ENCODE measurements at regions not wholly inside any gene's neighbourhood (a gene's known extent, or its start where the extent isn't known, plus 50 kb on each side); places are given as distances from the start of the nearest gene placed in this dataset.

GRCh38 chr2:150309311-150310080 is 178.0 kb downstream of the RND3 start:
- H3K27me3 Mint-ChIP-seq (ENCODE audit: unreplicated experiment), result peaks cover 6% of the 10 kb centered on the region
- no peak for DNase-seq (ENCODE audit: low spot score)
- peaks cover 3% of the 10 kb centered on the region for H3K9me3 Mint-ChIP-seq (ENCODE audit: unreplicated experiment)
- H3K36me3 Mint-ChIP-seq (ENCODE audit: low read depth, unreplicated experiment), result no peaks in the 10 kb centered on the region
- no peak overlapping the region for H3K27ac Mint-ChIP-seq (ENCODE audit: unreplicated experiment)
- no peaks in the 10 kb centered on the region for H3K4me1 Mint-ChIP-seq (ENCODE audit: unreplicated experiment)
- TF ChIP-seq, protein P1, sequence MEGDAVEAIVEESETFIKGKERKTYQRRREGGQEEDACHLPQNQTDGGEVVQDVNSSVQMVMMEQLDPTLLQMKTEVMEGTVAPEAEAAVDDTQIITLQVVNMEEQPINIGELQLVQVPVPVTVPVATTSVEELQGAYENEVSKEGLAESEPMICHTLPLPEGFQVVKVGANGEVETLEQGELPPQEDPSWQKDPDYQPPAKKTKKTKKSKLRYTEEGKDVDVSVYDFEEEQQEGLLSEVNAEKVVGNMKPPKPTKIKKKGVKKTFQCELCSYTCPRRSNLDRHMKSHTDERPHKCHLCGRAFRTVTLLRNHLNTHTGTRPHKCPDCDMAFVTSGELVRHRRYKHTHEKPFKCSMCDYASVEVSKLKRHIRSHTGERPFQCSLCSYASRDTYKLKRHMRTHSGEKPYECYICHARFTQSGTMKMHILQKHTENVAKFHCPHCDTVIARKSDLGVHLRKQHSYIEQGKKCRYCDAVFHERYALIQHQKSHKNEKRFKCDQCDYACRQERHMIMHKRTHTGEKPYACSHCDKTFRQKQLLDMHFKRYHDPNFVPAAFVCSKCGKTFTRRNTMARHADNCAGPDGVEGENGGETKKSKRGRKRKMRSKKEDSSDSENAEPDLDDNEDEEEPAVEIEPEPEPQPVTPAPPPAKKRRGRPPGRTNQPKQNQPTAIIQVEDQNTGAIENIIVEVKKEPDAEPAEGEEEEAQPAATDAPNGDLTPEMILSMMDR (IDR thresholded peaks at IDR 0.05; ENCODE audit: unreplicated experiment), result no peak
- H3K4me3 Mint-ChIP-seq (ENCODE audit: unreplicated experiment), result no peak overlapping the region

DNA sequence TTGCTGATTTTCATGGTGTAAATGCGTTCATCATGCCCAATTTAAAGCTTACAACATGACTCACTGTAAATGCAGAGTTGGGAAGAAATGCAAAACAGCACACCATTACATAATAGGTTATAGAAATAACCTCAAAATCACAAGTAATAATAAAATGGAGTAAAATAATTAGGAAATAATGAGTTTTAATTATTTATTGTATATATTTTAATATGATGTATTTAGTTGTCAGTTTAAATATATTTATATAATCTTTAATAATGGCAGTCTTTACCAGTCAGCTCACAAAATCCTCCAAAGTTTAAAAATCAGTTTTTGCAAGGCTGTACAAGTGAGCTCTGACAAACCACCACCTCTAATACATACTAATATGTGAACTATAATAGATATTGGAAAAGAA is 180.2 kb downstream of the RND3 start:
- H3K27ac Mint-ChIP-seq (ENCODE audit: unreplicated experiment), result no peak overlapping the region
- TF ChIP-seq, protein P1 (IDR thresholded peaks at IDR 0.05; ENCODE audit: unreplicated experiment), result no peak
- no peak overlapping the region for H3K4me3 Mint-ChIP-seq (ENCODE audit: unreplicated experiment)
- DNase-seq (ENCODE audit: low spot score), result no peak
- H3K27me3 Mint-ChIP-seq (ENCODE audit: unreplicated experiment), result peaks cover 6% of the 10 kb centered on the region
- H3K9me3 Mint-ChIP-seq (ENCODE audit: unreplicated experiment), result peaks cover 4% of the 10 kb centered on the region
- peaks cover 3% of the 10 kb centered on the region for H3K36me3 Mint-ChIP-seq (ENCODE audit: low read depth, unreplicated experiment)
- H3K4me1 Mint-ChIP-seq (ENCODE audit: unreplicated experiment), result no peaks in the 10 kb centered on the region

GRCh38 chr2:150303281-150303680 is 184.2 kb downstream of the RND3 start:
- TF ChIP-seq, protein P1 (IDR thresholded peaks at IDR 0.05; ENCODE audit: unreplicated experiment), result no peak
- H3K27ac Mint-ChIP-seq (ENCODE audit: unreplicated experiment), result no peak overlapping the region
- H3K9me3 Mint-ChIP-seq (ENCODE audit: unreplicated experiment), result peaks cover 4% of the 10 kb centered on the region
- no peak for DNase-seq (ENCODE audit: low spot score)
- no peak overlapping the region for H3K4me3 Mint-ChIP-seq (ENCODE audit: unreplicated experiment)
- peaks cover 2% of the 10 kb centered on the region for H3K27me3 Mint-ChIP-seq (ENCODE audit: unreplicated experiment)
- peaks cover 3% of the 10 kb centered on the region for H3K36me3 Mint-ChIP-seq (ENCODE audit: low read depth, unreplicated experiment)
- no peaks in the 10 kb centered on the region for H3K4me1 Mint-ChIP-seq (ENCODE audit: unreplicated experiment)

- Mint-ChIP-seq H3K9me3 (ENCODE audit: unreplicated experiment) (no peaks in the 10 kb centered on the region), H3K4me3 (ENCODE audit: unreplicated experiment) (no peak overlapping the region), H3K27ac (ENCODE audit: unreplicated experiment) (no peak overlapping the region), H3K4me1 (ENCODE audit: unreplicated experiment) (peaks cover 7% of the 10 kb centered on the region), H3K36me3 (ENCODE audit: low read depth, unreplicated experiment) (peaks cover 3% of the 10 kb centered on the region), H3K27me3 (ENCODE audit: unreplicated experiment) (no peaks in the 10 kb centered on the region)
- no peak for DNase-seq (ENCODE audit: low spot score)
- TF ChIP-seq, protein P1 (IDR thresholded peaks at IDR 0.05; ENCODE audit: unreplicated experiment), result no peak
Measured at GRCh38 chr2:150298571-150299305, 188.7 kb downstream of the RND3 start.
